ENCODE measurements at regions not wholly inside any gene's neighbourhood (a gene's known extent, or its start where the extent isn't known, plus 50 kb on each side); places are given as distances from the start of the nearest gene placed in this dataset.

DNA sequence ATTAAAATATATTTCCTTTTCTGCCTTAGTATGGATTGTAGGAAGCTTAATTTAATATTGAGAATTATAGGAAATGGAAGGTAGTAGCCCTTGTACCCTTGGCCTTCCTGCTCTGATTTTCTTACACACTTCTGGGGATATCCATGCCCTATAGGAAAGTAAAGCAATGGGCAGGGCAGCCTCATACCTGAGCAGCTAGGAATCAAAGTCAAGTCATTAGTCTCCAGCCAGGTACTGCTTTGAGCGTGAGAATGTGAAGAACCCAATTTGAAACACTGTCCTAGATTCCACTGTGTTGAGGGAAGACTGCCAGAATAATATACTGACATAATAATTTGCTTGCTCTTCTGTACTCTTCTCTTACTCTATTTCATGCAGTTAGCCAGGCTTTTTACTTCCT lies 51.0 kb upstream of the L3MBTL3 start:
- H3K4me3 ChIP-seq (ENCODE audit: low read depth, low read length), result no peak overlapping the region
- TF ChIP-seq, protein P1, sequence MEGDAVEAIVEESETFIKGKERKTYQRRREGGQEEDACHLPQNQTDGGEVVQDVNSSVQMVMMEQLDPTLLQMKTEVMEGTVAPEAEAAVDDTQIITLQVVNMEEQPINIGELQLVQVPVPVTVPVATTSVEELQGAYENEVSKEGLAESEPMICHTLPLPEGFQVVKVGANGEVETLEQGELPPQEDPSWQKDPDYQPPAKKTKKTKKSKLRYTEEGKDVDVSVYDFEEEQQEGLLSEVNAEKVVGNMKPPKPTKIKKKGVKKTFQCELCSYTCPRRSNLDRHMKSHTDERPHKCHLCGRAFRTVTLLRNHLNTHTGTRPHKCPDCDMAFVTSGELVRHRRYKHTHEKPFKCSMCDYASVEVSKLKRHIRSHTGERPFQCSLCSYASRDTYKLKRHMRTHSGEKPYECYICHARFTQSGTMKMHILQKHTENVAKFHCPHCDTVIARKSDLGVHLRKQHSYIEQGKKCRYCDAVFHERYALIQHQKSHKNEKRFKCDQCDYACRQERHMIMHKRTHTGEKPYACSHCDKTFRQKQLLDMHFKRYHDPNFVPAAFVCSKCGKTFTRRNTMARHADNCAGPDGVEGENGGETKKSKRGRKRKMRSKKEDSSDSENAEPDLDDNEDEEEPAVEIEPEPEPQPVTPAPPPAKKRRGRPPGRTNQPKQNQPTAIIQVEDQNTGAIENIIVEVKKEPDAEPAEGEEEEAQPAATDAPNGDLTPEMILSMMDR (IDR thresholded peaks at IDR 0.05; ENCODE audit: low read depth, low read length), result no peak

DNA sequence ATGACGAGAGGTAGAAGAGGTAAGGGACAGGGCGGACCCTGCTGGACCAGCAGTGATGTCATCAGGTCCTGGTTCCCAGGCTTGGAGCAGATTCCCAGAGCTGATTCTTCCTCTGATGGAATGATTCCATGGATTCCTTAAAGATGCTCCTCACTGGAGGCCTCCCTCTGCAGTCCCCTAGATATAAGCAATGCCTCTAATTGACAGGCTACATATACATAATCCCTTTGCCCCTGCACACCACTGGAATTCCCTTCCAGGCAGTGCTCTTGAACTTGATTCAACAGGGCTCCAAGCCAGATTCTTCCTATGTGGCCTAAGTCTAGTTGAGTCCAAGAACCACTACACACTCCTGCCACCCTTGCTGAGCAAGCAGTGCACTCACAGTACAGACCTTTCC lies 52.3 kb upstream of the L3MBTL3 start:
- TF ChIP-seq, protein P1 (IDR thresholded peaks at IDR 0.05; ENCODE audit: low read depth, low read length), result no peak
- H3K4me3 ChIP-seq (ENCODE audit: low read depth, low read length), result no peak overlapping the region

DNA sequence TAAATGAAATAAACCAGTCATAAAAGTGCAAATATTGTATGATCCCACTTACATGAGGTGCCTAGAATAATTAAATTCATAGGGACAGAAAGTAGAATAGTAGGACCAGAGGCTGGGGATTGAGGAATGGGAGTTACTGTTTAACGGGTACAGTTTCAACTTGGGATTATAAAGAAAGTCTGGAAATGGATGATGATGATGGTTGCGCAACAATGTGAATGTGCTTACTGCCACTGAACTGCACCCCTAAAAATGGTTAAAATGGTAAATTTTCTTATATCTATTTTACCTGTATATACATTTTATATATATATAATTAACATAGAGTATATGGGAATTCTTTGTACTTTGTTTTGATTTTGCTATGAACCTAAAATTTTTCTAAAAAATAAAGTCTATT lies 53.3 kb upstream of the L3MBTL3 start:
- TF ChIP-seq, protein P1 (IDR thresholded peaks at IDR 0.05; ENCODE audit: low read depth, low read length), result no peak
- H3K4me3 ChIP-seq (ENCODE audit: low read depth, low read length), result no peak overlapping the region

DNA sequence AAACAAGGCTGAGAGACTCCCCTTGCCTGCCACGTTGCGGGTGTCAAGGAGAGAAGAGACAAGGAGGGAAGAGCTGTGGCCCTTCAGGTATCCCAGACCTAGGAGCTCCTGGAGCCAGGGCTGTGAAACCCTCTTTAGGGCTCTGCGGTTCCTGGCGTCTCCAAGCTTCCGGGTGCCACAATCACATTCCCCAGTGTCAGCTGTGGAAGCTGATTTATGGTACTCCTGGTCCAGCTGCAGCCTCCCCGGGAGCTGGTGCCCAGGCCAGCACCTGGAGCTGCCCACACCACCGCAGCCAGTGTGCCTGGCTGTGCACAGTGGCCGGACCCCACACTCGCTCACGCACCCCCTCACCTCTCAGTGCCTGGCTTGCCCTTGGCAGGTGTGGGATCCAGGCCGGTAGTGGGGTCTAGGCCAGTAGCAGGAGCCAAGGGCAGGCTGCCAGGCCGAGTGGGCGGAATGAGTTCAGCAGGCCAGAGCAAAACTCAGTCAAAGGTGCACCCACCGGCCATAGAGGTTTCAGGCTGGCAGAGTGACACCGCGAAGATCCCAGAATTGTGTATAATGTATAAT lies 58.9 kb upstream of the L3MBTL3 start:
- no peak overlapping the region for H3K4me3 ChIP-seq (ENCODE audit: low read depth, low read length)
- TF ChIP-seq, protein P1 (IDR thresholded peaks at IDR 0.05; ENCODE audit: low read depth, low read length), result no peak

DNA sequence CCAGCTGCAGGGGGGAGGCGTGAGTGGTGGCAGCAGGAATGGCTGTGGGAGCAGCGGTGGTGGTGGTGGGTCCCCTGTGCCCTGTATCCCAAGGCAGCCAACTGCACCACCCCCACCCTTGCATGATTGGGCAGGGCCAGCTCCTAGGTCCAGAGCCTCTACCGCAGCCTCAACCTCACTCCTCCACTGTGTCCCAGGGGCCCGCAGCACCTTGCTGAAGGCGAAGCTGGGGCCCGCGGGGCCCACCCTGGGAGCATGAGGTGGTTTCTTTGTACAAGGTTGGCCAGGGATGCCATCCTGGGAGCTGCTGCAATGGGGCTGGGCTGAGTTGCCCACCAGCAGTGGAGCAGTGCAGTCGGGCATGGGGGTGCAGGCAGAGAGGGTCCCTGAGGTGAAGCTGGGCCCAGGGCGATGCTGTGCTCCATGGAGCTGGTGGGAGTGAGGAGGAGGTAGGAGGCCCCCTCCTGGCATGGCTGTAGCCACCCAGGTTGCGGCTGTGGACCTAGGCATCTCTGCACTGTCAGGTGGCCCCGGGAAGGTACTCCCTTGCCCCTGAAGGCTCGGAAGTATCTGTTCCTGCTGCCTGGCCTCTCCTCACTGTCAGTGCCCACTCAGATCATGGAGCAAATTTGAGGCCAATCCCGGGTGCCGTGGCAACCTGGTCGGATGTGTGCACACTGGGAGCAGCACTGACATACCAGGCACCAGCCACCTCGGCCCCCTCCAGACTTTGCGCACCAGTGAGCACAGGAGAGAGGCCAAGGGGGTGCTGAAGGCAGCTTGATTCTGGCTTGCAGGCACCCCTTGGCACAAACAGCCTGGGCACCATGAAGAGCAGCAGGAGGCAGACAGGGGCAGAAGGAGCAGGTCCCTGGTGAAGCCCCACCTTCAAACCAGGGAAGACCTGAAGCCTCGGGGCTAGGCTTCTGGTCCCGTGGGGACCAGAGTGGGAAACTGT lies 60.2 kb upstream of the L3MBTL3 start:
- no peak overlapping the region for H3K4me3 ChIP-seq (ENCODE audit: low read depth, low read length)
- TF ChIP-seq, protein P1 (IDR thresholded peaks at IDR 0.05; ENCODE audit: low read depth, low read length), result no peak

DNA sequence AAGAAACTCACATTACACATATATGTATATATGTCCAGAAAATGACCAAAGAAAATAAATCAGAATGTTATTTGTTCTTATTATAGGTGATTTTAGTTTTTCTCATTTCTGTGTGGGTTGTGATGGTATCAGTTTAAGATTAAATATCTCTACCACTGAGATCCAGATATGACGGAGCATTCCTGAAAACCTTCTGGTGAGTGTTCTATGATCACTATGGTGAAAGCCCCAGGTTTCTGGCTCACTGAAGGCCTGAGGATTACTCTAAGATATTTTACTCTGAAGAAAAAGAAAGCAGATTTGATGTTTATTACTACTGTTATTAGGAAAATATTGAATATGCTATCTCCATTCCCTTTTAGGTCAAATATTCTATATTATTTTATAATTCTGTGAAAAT lies 62.8 kb upstream of the L3MBTL3 start:
- TF ChIP-seq, protein P1 (IDR thresholded peaks at IDR 0.05; ENCODE audit: low read depth, low read length), result no peak
- H3K4me3 ChIP-seq (ENCODE audit: low read depth, low read length), result no peak overlapping the region
